ENCODE measurements at regions not wholly inside any gene's neighbourhood (a gene's known extent, or its start where the extent isn't known, plus 50 kb on each side); places are given as distances from the start of the nearest gene placed in this dataset.

DNA sequence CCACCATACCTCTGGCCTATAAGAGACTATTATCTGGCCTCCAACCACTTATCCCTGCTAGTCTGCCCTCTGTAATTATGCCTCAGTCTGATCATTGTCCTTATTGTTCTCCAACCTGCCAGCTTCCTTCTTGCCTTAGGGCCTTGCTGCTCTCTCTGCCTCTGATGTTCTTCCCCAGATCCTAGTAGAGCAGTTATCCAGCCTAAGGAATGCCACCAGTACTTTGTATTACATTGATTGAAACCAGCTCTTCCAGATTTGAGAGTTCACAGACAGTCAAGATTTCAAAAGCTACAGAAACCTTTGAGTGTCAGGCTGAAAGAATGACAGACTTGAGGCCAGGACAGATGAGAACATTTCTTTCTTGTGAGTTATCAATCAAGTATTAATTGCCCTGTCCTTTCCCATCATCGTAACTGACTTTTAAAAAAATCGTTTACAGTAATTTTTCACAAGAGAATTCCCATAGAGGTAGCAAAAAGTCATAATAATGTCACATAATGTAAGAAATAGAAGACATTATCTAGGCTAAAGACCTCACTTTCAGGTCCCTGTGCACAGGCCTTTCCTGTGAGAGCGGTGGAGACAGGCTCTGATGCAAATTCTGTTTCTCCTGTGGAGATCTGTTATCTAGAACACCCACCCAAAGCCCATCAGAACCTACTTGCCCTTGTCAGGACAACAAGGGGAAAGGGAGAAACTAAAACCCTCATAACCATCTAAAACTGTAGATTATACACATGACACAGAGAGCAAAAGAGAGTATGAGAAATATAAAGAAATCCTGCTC lies 64.1 kb upstream of the GUCY1A1 start:
- POLR2A ChIA-PET = no interaction called here
- TF ChIP-seq, protein P1, sequence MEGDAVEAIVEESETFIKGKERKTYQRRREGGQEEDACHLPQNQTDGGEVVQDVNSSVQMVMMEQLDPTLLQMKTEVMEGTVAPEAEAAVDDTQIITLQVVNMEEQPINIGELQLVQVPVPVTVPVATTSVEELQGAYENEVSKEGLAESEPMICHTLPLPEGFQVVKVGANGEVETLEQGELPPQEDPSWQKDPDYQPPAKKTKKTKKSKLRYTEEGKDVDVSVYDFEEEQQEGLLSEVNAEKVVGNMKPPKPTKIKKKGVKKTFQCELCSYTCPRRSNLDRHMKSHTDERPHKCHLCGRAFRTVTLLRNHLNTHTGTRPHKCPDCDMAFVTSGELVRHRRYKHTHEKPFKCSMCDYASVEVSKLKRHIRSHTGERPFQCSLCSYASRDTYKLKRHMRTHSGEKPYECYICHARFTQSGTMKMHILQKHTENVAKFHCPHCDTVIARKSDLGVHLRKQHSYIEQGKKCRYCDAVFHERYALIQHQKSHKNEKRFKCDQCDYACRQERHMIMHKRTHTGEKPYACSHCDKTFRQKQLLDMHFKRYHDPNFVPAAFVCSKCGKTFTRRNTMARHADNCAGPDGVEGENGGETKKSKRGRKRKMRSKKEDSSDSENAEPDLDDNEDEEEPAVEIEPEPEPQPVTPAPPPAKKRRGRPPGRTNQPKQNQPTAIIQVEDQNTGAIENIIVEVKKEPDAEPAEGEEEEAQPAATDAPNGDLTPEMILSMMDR (IDR thresholded peaks at IDR 0.05; ENCODE audit: insufficient read depth, low read length, missing control alignments) = no peak
- no peak for DNase-seq (ENCODE audit: low read depth, low spot score)
- H3K4me3 ChIP-seq (ENCODE audit: low read depth, low read length) = no peak overlapping the region
- CTCF ChIA-PET = no interaction called here

- CTCF ChIA-PET = no interaction called here
- DNase-seq (ENCODE audit: low read depth, low spot score) = no peak
- TF ChIP-seq, protein P1 (IDR thresholded peaks at IDR 0.05; ENCODE audit: insufficient read depth, low read length, missing control alignments) = no peak
- no peak overlapping the region for H3K4me3 ChIP-seq (ENCODE audit: low read depth, low read length)
- POLR2A ChIA-PET = no interaction called here
Observed at GRCh38 chr4:155600244-155600643, 66.4 kb upstream of the GUCY1A1 start.

GRCh38 chr4:155599596-155599995 lies 67.1 kb upstream of the GUCY1A1 start:
- no peak for DNase-seq (ENCODE audit: low read depth, low spot score)
- H3K4me3 ChIP-seq (ENCODE audit: low read depth, low read length) = no peak overlapping the region
- POLR2A ChIA-PET = no interaction called here
- TF ChIP-seq, protein P1 (IDR thresholded peaks at IDR 0.05; ENCODE audit: insufficient read depth, low read length, missing control alignments) = no peak
- CTCF ChIA-PET = no interaction called here

- no peak for DNase-seq (ENCODE audit: low read depth, low spot score)
- no peak overlapping the region for H3K4me3 ChIP-seq (ENCODE audit: low read depth, low read length)
- TF ChIP-seq, protein P1 (IDR thresholded peaks at IDR 0.05; ENCODE audit: insufficient read depth, low read length, missing control alignments) = no peak
- POLR2A ChIA-PET = no interaction called here
- CTCF ChIA-PET = no interaction called here
Observed at GRCh38 chr4:155599085-155599484, 67.6 kb upstream of the GUCY1A1 start.

GRCh38 chr4:155597933-155598451 lies 68.7 kb upstream of the GUCY1A1 start:
- POLR2A ChIA-PET = no interaction called here
- CTCF ChIA-PET = no interaction called here

DNA sequence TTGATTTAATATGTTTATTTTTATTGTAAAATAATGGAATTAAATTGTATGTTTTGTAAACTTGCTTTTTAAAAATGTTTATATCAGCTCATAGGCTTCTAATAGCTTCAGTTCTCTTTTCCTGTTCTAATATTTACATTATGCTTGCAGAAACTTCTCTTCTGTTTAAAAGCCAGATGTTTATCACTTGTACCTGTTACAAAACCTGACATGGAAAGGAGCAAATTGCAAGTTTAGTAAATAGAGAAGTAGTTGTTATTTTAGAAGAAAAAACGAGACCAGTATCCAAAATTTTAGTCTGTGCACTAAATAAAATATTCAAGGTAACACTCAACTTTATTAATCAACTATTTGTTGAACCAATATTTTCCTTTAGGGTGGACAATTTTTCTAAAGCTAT lies 69.4 kb upstream of the GUCY1A1 start:
- DNase-seq (ENCODE audit: low read depth, low spot score) = no peak
- TF ChIP-seq, protein P1 (IDR thresholded peaks at IDR 0.05; ENCODE audit: insufficient read depth, low read length, missing control alignments) = no peak
- ChIA-PET POLR2A (no interaction called here), CTCF (no interaction called here)
- no peak overlapping the region for H3K4me3 ChIP-seq (ENCODE audit: low read depth, low read length)

More at GRCh38 chr4:155597933-155598451, 68.7 kb upstream of the GUCY1A1 start:
- TF ChIP-seq, protein P1 (IDR thresholded peaks at IDR 0.05; ENCODE audit: insufficient read depth, low read length, missing control alignments) = no peak
- H3K4me3 ChIP-seq (ENCODE audit: low read depth, low read length) = no peak overlapping the region
- DNase-seq (ENCODE audit: low read depth, low spot score) = no peak
